Stimulated activated naive CD8-positive, alpha-beta T cell treated with anti-CD3 and anti-CD28 coated beads, Interleukin-15, amount 100 ng/mL, for 72 hours (primary cell): ENCODE measurements at regions not wholly inside any gene's neighbourhood (a gene's known extent, or its start where the extent isn't known, plus 50 kb on each side); places are given as distances from the start of the nearest gene placed in this dataset.
"Not testable (repeated sequence)": the region's sequence is repeated elsewhere in the genome, so short reads cannot be mapped to it uniquely, and the experiment has no call there.

Experiments used
- ATAC-seq: fragments of 150-1000 bp; cut with Tn5 transposase; 2 replicates; pipeline ENCODE4 v1.10.0; 2021; ENCODE audit warnings: mild to moderate bottlenecking, moderate library complexity
- DNase-seq, 2 donors: peaks; one replicate each; pipeline ENCODE4 v3.0.0; 2021 to 2022
- H3K27ac Mint-ChIP-seq, 2 donors: one replicate each; pipeline ENCODE4 v1.8.0; 2022; ENCODE audit warnings: mild to moderate bottlenecking in 2 of 2, mixed read lengths in 2 of 2, moderate library complexity in 2 of 2
- H3K27me3 Mint-ChIP-seq: one replicate; pipeline ENCODE4 v1.8.0; 2022; ENCODE audit warnings: mixed read lengths
- H3K4me1 Mint-ChIP-seq: one replicate; pipeline ENCODE4 v1.8.0; 2022; ENCODE audit warnings: mild to moderate bottlenecking, mixed read lengths
- H3K4me3 Mint-ChIP-seq, 2 donors: one replicate each; pipeline ENCODE4 v1.8.0; 2022; ENCODE audit warnings: mild to moderate bottlenecking in 2 of 2, mixed read lengths in 2 of 2, moderate library complexity in 1 of 2
- H3K9me3 Mint-ChIP-seq, 2 donors: one replicate each; pipeline ENCODE4 v1.8.0; 2022; ENCODE audit warnings: mixed read lengths in 2 of 2

- peaks cover 5% of the 10 kb centered on the region for H3K27me3 Mint-ChIP-seq
- no peak overlapping the region for H3K4me3 Mint-ChIP-seq
- DNase-seq: no peak
- H3K4me1 Mint-ChIP-seq: no peaks in the 10 kb centered on the region
- no peaks in the 10 kb centered on the region for H3K9me3 Mint-ChIP-seq
- no peak overlapping the region for H3K27ac Mint-ChIP-seq
- ATAC-seq: no peak
Measured at GRCh38 chr2:94776036-94776435, 95.2 kb upstream of the TEKT4 start.

GRCh38 chr2:94785105-94785504 lies 86.1 kb upstream of the TEKT4 start:
- H3K4me3 Mint-ChIP-seq, H3K9me3 Mint-ChIP-seq, H3K4me1 Mint-ChIP-seq, DNase-seq, ATAC-seq, H3K27me3 Mint-ChIP-seq: not testable (repeated sequence)
- H3K27ac Mint-ChIP-seq: peak overlapping the region in 1 of 2 donors; percentile 88

- not testable (repeated sequence) for H3K27me3 Mint-ChIP-seq, H3K4me1 Mint-ChIP-seq, DNase-seq, H3K4me3 Mint-ChIP-seq, H3K27ac Mint-ChIP-seq, ATAC-seq, H3K9me3 Mint-ChIP-seq
Measured at GRCh38 chr2:94786424-94786823, 84.8 kb upstream of the TEKT4 start.

- not testable (repeated sequence) for H3K4me1 Mint-ChIP-seq
Measured at GRCh38 chr2:94790169-94790568, 81.1 kb upstream of the TEKT4 start.

GRCh38 chr2:94797235-94797634 lies 74.0 kb upstream of the TEKT4 start:
- H3K4me1 Mint-ChIP-seq, H3K9me3 Mint-ChIP-seq, H3K4me3 Mint-ChIP-seq, DNase-seq, ATAC-seq, H3K27ac Mint-ChIP-seq: not testable (repeated sequence)
- peaks cover 10% of the 10 kb centered on the region for H3K27me3 Mint-ChIP-seq

More at GRCh38 chr2:94790169-94790568, 81.1 kb upstream of the TEKT4 start:
- not testable (repeated sequence) for H3K9me3 Mint-ChIP-seq, H3K27me3 Mint-ChIP-seq, H3K4me3 Mint-ChIP-seq, H3K27ac Mint-ChIP-seq, DNase-seq, ATAC-seq
